AG09319 (cell line): ENCODE measurements at regions not wholly inside any gene's neighbourhood (a gene's known extent, or its start where the extent isn't known, plus 50 kb on each side); places are given as distances from the start of the nearest gene placed in this dataset.
A peak's percentile ranks its signal among the peaks of the same experiment; 100 is the strongest.

Experiments
- DNase-seq: peaks from one replicate; pipeline ENCODE4 v3.0.0-alpha.2; 2010; ENCODE audit warnings: low read depth; ENCODE audit errors: extremely low read depth
- TF ChIP-seq, protein P1 (sequence below): IDR thresholded peaks from 2 replicates; pipeline ENCODE4 v1.5.1; 2011; ENCODE audit warnings: low read depth, mild to moderate bottlenecking, inconsistent platforms, low read length, moderate library complexity

DNA sequence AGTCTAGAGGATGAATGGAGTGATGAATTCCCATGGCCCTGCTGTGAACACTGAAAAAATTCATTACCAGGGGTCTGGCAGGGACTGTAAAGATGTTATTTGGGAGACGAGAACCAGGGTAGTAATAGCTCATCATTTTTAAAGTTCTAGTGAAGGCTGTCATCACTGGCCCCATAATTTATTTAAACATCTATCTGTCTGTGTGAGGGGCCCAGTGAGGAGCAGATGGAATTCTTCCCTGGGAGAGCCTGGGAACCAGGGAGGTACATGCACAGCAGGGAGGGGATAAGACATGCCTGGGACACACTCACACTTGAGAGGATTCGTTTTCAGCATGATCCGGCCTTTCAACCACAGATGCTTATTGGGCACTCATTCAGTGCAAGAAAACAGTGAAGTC lies 162.0 kb downstream of the PDGFRA start:
- TF ChIP-seq, protein P1, sequence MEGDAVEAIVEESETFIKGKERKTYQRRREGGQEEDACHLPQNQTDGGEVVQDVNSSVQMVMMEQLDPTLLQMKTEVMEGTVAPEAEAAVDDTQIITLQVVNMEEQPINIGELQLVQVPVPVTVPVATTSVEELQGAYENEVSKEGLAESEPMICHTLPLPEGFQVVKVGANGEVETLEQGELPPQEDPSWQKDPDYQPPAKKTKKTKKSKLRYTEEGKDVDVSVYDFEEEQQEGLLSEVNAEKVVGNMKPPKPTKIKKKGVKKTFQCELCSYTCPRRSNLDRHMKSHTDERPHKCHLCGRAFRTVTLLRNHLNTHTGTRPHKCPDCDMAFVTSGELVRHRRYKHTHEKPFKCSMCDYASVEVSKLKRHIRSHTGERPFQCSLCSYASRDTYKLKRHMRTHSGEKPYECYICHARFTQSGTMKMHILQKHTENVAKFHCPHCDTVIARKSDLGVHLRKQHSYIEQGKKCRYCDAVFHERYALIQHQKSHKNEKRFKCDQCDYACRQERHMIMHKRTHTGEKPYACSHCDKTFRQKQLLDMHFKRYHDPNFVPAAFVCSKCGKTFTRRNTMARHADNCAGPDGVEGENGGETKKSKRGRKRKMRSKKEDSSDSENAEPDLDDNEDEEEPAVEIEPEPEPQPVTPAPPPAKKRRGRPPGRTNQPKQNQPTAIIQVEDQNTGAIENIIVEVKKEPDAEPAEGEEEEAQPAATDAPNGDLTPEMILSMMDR = no peak
- DNase-seq = no peak

DNA sequence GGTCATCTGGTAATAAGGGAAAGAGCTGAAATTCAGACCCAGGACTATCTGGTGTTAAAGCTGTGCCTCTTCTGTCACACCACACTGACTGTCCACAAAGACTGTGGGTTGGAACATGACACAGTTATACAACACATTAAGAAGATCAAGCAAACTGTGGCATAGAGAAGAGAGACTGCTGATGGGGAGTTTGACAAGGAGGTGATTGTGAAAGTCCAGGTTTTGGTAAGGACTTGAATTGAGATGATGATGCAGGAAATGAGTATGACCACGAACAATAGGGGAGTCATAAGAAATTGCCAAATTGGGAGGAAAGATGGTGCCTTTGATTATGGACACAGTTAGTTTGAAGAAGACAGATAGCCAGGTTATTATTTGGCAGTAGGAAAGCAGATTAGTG lies 163.4 kb downstream of the PDGFRA start:
- TF ChIP-seq, protein P1 = no peak
- no peak for DNase-seq

GRCh38 chr4:54393243-54393642 lies 164.2 kb downstream of the PDGFRA start:
- TF ChIP-seq, protein P1 = no peak
- DNase-seq = no peak

DNA sequence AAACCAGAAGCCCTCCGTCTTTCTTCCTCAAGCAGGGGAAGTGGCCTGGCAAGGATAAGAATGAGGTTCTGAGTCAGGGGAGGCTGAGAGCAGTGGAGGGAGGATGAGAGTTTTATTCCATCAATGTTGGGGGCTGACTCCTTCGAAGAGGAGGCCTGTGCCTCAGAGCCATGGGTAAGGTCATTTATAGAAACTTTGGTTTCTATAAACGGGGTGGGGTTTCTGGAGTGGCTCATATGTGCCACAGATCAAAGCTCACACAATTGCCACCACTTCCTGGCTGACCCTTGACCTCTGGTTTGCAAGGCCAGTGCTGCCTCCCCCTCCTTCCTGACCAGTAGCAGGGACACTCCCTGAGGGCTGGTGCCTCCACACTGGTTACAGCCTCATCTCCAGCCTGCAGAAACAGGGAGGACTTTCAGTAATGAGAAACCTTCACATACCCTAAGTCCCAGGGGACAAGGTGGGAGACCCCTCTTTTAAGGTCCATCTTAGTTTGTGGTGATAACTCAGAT lies 166.0 kb downstream of the PDGFRA start:
- TF ChIP-seq, protein P1 = no peak
- DNase-seq = no peak

- TF ChIP-seq, protein P1 = no peak
- no peak for DNase-seq
These were observed 171.1 kb downstream of the PDGFRA start for GRCh38 chr4:54400188-54400587.

- DNase-seq = peak; percentile 7
- TF ChIP-seq, protein P1 = no peak
These were observed 171.7 kb downstream of the PDGFRA start for GRCh38 chr4:54400802-54401201.

- DNase-seq = no peak
- TF ChIP-seq, protein P1 = no peak
These were observed 173.9 kb downstream of the PDGFRA start for GRCh38 chr4:54402880-54403480.
